ENCODE measurements at regions not wholly inside any gene's neighbourhood (a gene's known extent, or its start where the extent isn't known, plus 50 kb on each side); places are given as distances from the start of the nearest gene placed in this dataset.

DNA sequence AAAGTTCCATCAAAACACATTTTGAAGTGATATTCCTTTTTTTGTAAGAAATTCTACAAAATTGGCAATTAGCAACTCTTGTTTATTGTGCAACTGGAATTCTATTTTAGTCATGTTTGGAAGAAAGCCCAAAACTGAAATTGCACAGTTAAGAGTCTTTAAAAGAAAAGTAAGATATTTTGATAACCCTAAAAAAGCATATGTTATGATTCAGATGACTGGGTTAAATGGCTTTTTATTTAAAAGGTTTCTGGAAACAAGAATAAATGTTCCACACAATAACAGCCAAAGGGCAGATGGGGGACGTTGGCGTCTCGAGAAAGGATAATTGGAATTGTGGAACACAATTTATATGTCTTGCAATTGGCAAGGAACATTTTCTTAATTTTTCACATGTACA is 275.2 kb downstream of the CDH9 start:
- no peaks in the 10 kb centered on the region for H3K79me2 ChIP-seq (ENCODE audit: insufficient read depth, low read length)

DNA sequence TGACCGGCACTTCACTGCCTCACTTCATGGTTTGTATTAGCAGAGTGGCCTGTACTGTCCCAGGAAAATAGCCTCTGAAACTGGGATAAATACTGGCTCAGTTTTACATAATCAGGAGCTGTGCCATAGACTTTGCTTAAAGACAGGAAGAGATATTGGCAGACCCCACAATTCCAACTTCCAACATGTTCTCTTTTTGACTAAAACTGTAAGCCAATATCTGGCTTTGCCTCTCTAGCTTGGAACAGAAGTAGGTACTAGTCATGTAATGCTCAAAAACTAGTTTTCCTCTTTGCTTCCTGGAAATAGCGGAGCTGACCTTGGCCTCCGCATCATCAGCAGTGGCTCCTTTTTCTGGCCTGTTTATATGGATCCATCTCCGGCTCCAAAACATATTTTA is 276.9 kb downstream of the CDH9 start:
- H3K27me3 ChIP-seq (ENCODE audit: control insufficient read depth in 1 of 2, insufficient read depth in 2 of 2, low read length in 2 of 2) = no peaks in the 10 kb centered on the region

More for the DNA sequence above, 275.2 kb downstream of the CDH9 start:
- DNase-seq (ENCODE audit: low spot score) (no peak), ATAC-seq (no peak), FAIRE-seq (no peak)
- intact Hi-C loops (cut with micrococcal nuclease; ENCODE audit: unreplicated experiment) = no loop called here
- Histone ChIP-seq H3K9ac (ENCODE audit: insufficient read depth, low read depth, low read length) (no peak overlapping the region), H3K36me3 (replicated peaks in 1 of 2; ENCODE audit: control insufficient read depth in 1 of 2, insufficient read depth in 2 of 2, low read length in 2 of 2) (no peaks in the 10 kb centered on the region), H3K9me3 (ENCODE audit: low read length) (peaks cover 10% of the 10 kb centered on the region), H3K4me1 (ENCODE audit: insufficient read depth, low read length) (no peaks in the 10 kb centered on the region), H3K4me2 (ENCODE audit: low read depth, low read length) (no peak overlapping the region), H3K27me3 (ENCODE audit: control insufficient read depth in 1 of 2, insufficient read depth in 2 of 2, low read length in 2 of 2) (no peaks in the 10 kb centered on the region), H4K20me1 (ENCODE audit: insufficient read depth, low read length) (no peaks in the 10 kb centered on the region), H3K27ac (ENCODE audit: extremely low read length, insufficient read depth, low read length) (no peak overlapping the region), H2AFZ (ENCODE audit: low read length) (no peak overlapping the region), H3K4me3 (replicated peaks in 1 of 3; ENCODE audit: insufficient read depth in 1 of 3, low read depth in 2 of 3, low read length in 3 of 3) (no peak overlapping the region)
- no TSS peak for BruUV-seq (replicated peaks)
- in situ Hi-C loops (cut with HindIII; ENCODE audit: extremely low pct_ligation_motif_present, low pct_unique_long_range_greater_than_20kb) = no loop called here
- CTCF ChIA-PET (ENCODE audit: low intra/inter-chr PET ratio, low total read pairs) = no interaction called here
- POLR2A ChIA-PET = no interaction called here
- 9% methylated on average over 3 of the region's 3 CpGs for WGBS (ENCODE audit: low lambda C conversion rate)
- TF ChIP-seq, protein P1, sequence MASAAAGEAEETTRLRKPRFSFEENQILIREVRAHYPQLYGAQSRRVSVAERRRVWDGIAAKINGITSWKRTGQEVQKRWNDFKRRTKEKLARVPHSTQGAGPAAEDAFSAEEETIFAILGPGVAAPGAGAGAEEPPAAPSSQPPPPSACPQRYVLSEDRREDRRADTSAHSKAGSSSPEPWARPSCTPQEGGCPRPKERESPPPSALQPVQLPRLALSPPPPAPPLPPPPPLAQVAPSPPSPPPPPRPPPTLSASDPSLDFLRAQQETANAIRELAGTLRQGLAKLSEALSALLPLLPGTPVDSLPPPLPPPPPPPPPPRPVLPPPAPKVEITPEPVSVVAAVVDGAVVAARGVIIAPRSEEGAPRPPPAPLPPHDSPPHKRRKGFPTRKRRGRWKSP (CRISPR knock-in tag; IDR thresholded peaks at IDR 0.05) = no peak
- no peak for TF ChIP-seq ZNF484 (CRISPR knock-in tag; IDR thresholded peaks at IDR 0.05; ENCODE audit: borderline replicate concordance, low read depth)
- TF ChIP-seq, protein P2, sequence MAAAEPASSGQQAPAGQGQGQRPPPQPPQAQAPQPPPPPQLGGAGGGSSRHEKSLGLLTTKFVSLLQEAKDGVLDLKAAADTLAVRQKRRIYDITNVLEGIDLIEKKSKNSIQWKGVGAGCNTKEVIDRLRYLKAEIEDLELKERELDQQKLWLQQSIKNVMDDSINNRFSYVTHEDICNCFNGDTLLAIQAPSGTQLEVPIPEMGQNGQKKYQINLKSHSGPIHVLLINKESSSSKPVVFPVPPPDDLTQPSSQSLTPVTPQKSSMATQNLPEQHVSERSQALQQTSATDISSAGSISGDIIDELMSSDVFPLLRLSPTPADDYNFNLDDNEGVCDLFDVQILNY (CRISPR knock-in tag; conservative IDR thresholded peaks at IDR 0.05) = no peak

More for the DNA sequence above, 276.9 kb downstream of the CDH9 start:
- Histone ChIP-seq H3K4me3 (replicated peaks in 1 of 3; ENCODE audit: insufficient read depth in 1 of 3, low read depth in 2 of 3, low read length in 3 of 3) (no peak overlapping the region), H2AFZ (ENCODE audit: low read length) (no peak overlapping the region), H4K20me1 (ENCODE audit: insufficient read depth, low read length) (no peaks in the 10 kb centered on the region), H3K79me2 (ENCODE audit: insufficient read depth, low read length) (no peaks in the 10 kb centered on the region), H3K36me3 (replicated peaks in 1 of 2; ENCODE audit: control insufficient read depth in 1 of 2, insufficient read depth in 2 of 2, low read length in 2 of 2) (no peaks in the 10 kb centered on the region), H3K27ac (ENCODE audit: extremely low read length, insufficient read depth, low read length) (no peak overlapping the region), H3K4me1 (ENCODE audit: insufficient read depth, low read length) (no peaks in the 10 kb centered on the region), H3K9ac (ENCODE audit: insufficient read depth, low read depth, low read length) (no peak overlapping the region), H3K4me2 (ENCODE audit: low read depth, low read length) (no peak overlapping the region), H3K9me3 (ENCODE audit: low read length) (no peaks in the 10 kb centered on the region)
- ATAC-seq = no peak
- intact Hi-C loops (cut with micrococcal nuclease; ENCODE audit: unreplicated experiment) = no loop called here
- no peak for TF ChIP-seq ZBTB8A (CRISPR knock-in tag; IDR thresholded peaks at IDR 0.05; ENCODE audit: borderline replicate concordance, low read depth)
- no peak for TF ChIP-seq AKAP8 (CRISPR knock-in tag; IDR thresholded peaks at IDR 0.05)
- no peak for TF ChIP-seq ZNF543 (CRISPR knock-in tag; IDR thresholded peaks at IDR 0.05)
- TF ChIP-seq PHF8 (CRISPR knock-in tag; IDR thresholded peaks at IDR 0.05) = no peak
- TF ChIP-seq ARNT2 (CRISPR knock-in tag; IDR thresholded peaks at IDR 0.05; ENCODE audit: low read depth) = no peak
- TF ChIP-seq, protein P3, sequence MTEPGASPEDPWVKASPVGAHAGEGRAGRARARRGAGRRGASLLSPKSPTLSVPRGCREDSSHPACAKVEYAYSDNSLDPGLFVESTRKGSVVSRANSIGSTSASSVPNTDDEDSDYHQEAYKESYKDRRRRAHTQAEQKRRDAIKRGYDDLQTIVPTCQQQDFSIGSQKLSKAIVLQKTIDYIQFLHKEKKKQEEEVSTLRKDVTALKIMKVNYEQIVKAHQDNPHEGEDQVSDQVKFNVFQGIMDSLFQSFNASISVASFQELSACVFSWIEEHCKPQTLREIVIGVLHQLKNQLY (CRISPR knock-in tag; IDR thresholded peaks at IDR 0.05) = no peak
- TF ChIP-seq, protein P4, sequence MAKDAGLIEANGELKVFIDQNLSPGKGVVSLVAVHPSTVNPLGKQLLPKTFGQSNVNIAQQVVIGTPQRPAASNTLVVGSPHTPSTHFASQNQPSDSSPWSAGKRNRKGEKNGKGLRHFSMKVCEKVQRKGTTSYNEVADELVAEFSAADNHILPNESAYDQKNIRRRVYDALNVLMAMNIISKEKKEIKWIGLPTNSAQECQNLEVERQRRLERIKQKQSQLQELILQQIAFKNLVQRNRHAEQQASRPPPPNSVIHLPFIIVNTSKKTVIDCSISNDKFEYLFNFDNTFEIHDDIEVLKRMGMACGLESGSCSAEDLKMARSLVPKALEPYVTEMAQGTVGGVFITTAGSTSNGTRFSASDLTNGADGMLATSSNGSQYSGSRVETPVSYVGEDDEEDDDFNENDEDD (CRISPR knock-in tag; IDR thresholded peaks at IDR 0.05; ENCODE audit: borderline replicate concordance) = no peak
- TF ChIP-seq ATM (IDR thresholded peaks at IDR 0.05; ENCODE audit: borderline replicate concordance) = no peak
- TF ChIP-seq ZNF678 (CRISPR knock-in tag; IDR thresholded peaks at IDR 0.05) = no peak
- no peak for TF ChIP-seq MEIS1 (CRISPR knock-in tag; IDR thresholded peaks at IDR 0.05; ENCODE audit: borderline replicate concordance)
- TF ChIP-seq ZNF343 (CRISPR knock-in tag; IDR thresholded peaks at IDR 0.05) = no peak
- WGBS (ENCODE audit: low lambda C conversion rate) = 33% methylated on average over 4 of the region's 4 CpGs
- no peak for FAIRE-seq
- no TSS peak for BruUV-seq (replicated peaks)
- in situ Hi-C loops (cut with HindIII; ENCODE audit: extremely low pct_ligation_motif_present, low pct_unique_long_range_greater_than_20kb) = no loop called here
- no peak for DNase-seq (ENCODE audit: low spot score)
- POLR2A ChIA-PET = no interaction called here
- CTCF ChIA-PET (ENCODE audit: low intra/inter-chr PET ratio, low total read pairs) = no interaction called here
